Natural killer cell treated with Interleukin-12 subunit alpha and Interleukin-12 subunit beta and Interleukin-15 and Interleukin-18, amount 100 ng/mL, for 72 hours (primary cell): ENCODE measurements at regions not wholly inside any gene's neighbourhood (a gene's known extent, or its start where the extent isn't known, plus 50 kb on each side); places are given as distances from the start of the nearest gene placed in this dataset.
"Not testable (repeated sequence)": the region's sequence is repeated elsewhere in the genome, so short reads cannot be mapped to it uniquely, and the experiment has no call there.

ENCODE experiments used
- ATAC-seq, 2 donors: fragments of 150-1000 bp; cut with Tn5 transposase in 1 of 2; sonication (Bioruptor Pico), chemical (Tn5 transposase) in 1 of 2; 2 replicates each; pipeline ENCODE4 v1.10.0; 2021
- DNase-seq: peaks from one replicate; pipeline ENCODE4 v3.0.0; 2022; ENCODE audit warnings: low spot score
- H3K27ac Mint-ChIP-seq, 2 donors: 1 replicate in 1 of 2; 2 replicates in 1 of 2; pipeline ENCODE4 v1.8.0; 2022; ENCODE audit warnings: mixed read lengths in 2 of 2, mild to moderate bottlenecking in 1 of 2, moderate library complexity in 1 of 2
- H3K27me3 Mint-ChIP-seq, 2 donors: 1 replicate in 1 of 2; 2 replicates in 1 of 2; pipeline ENCODE4 v1.8.0; 2022; ENCODE audit warnings: mixed read lengths in 2 of 2
- H3K36me3 Mint-ChIP-seq: one replicate; pipeline ENCODE4 v1.8.0; 2022; ENCODE audit warnings: mixed read lengths
- H3K4me1 Mint-ChIP-seq, 2 donors: 1 replicate in 1 of 2; 2 replicates in 1 of 2; pipeline ENCODE4 v1.8.0; 2022; ENCODE audit warnings: low read depth in 2 of 2, mixed read lengths in 2 of 2, mild to moderate bottlenecking in 1 of 2
- H3K4me3 Mint-ChIP-seq: one replicate; pipeline ENCODE4 v1.8.0; 2022; ENCODE audit warnings: mixed read lengths
- H3K9me3 Mint-ChIP-seq: 2 replicates; pipeline ENCODE4 v1.8.0; 2022; ENCODE audit warnings: mixed read lengths

DNA sequence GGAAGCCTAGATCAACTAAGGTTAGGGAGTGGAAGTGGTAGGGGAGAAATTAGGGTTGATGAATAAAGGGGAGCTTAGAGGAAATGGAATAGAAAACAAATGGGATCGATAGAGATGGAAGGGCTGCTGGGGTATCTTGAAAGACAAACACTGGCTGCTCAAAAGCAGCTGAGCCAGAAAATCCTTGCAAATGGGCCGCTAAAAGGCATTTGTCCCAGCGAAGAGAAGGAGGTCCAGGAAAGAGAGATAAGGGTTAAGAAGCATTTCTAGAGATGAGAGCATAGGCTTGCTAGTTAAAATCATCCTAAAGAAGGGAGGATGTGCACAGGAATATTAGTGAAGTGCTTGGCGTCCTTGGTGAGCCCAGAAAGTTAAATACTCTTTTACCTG lies 258.0 kb upstream of the CBLB start:
- H3K4me1 Mint-ChIP-seq: peaks cover 5 to 7% of the 10 kb centered on the region in 2 donors
- H3K27ac Mint-ChIP-seq: no peak overlapping the region
- no peaks in the 10 kb centered on the region for H3K9me3 Mint-ChIP-seq
- DNase-seq: no peak
- no peak overlapping the region for H3K4me3 Mint-ChIP-seq
- no peaks in the 10 kb centered on the region for H3K27me3 Mint-ChIP-seq
- no peak for ATAC-seq
- H3K36me3 Mint-ChIP-seq: no peaks in the 10 kb centered on the region

DNA sequence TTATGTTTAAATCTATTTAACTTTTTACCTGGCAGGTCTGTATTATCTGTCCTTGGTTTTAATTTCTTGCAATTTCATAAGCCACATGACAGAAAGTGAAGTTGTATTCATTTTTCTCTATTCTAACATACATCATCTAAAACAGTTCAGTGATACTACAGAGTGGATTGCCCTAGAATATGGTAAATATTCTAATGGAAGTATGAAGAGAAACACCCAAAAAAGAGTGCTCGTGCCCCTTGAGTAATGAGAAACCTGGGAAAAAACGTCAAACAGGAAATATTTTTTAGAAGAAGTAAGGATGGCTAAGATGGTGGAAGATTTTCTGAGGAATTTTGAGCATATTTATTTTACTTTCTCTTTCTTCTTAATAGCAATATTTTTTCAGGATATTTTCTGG lies 261.1 kb upstream of the CBLB start:
- Mint-ChIP-seq H3K9me3 (peaks cover 2% of the 10 kb centered on the region), H3K36me3 (no peaks in the 10 kb centered on the region), H3K27ac (peak overlapping the region; percentile 41 to 76), H3K27me3 (no peaks in the 10 kb centered on the region), H3K4me3 (peak overlapping the region; percentile 1), H3K4me1 (peaks cover 5 to 7% of the 10 kb centered on the region in 2 donors)
- DNase-seq (no peak), ATAC-seq (no peak)

DNA sequence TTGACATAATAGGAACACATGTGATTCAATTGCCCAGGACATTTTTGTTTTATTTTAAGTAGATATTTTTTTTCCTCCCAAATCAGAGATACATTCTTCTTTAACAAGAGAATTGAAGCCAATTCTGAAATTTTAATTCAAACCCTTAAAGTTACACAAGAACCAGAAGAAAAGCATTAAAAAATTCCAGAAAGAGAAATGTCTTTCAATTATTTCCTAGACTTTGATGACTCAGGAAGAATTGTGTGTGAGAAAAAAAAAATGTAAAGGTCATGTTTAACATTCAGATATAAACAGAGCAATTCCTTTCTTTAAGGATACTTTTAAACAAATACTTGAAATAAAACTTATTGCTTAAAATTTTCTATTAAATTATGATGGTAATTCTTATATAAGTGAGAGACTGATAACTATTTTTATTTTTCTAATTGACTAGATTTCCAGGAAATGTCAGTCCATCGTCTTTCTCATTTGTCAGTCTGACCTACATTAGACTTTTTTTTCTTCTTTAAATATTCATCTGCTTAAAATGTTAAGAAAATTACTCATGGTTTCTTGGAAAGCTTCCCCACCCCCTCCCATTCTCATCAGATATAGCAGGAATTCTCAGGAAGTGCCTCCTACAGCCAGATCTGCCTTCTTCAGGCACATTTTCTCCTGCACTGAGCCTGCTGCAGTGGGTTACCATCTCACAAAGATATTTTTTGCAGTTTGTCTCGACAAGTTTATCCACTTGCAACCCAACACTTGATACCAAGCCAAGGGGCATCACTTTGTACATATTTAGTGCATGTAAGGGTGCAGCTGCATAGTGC lies 261.8 kb upstream of the CBLB start:
- peak overlapping the region; percentile 52 for H3K4me3 Mint-ChIP-seq
- H3K4me1 Mint-ChIP-seq: peaks cover 5 to 7% of the 10 kb centered on the region in 2 donors
- H3K9me3 Mint-ChIP-seq: peaks cover 2% of the 10 kb centered on the region
- H3K36me3 Mint-ChIP-seq: no peaks in the 10 kb centered on the region
- no peaks in the 10 kb centered on the region for H3K27me3 Mint-ChIP-seq
- H3K27ac Mint-ChIP-seq: peak overlapping the region; percentile 41 to 76
- ATAC-seq (no peak), DNase-seq (no peak)

- Mint-ChIP-seq H3K36me3 (peaks cover 4% of the 10 kb centered on the region), H3K4me3 (no peak overlapping the region), H3K27ac (no peak overlapping the region), H3K27me3 (no peaks in the 10 kb centered on the region), H3K4me1 (peaks cover 5 to 8% of the 10 kb centered on the region in 2 donors), H3K9me3 (peaks cover 10% of the 10 kb centered on the region)
- peak in 1 of 2 donors; percentile 13 for ATAC-seq
- DNase-seq: no peak
Measured at GRCh38 chr3:106135451-106136160, 266.8 kb upstream of the CBLB start.

- ATAC-seq (no peak), DNase-seq (no peak)
- Mint-ChIP-seq H3K4me1 (peaks cover 0 to 3% of the 10 kb centered on the region in 2 donors), H3K4me3 (no peak overlapping the region), H3K27ac (no peak overlapping the region), H3K36me3 (peaks cover 4% of the 10 kb centered on the region), H3K9me3 (peaks cover 8% of the 10 kb centered on the region), H3K27me3 (no peaks in the 10 kb centered on the region)
Measured at GRCh38 chr3:106139826-106140225, 271.0 kb upstream of the CBLB start.

DNA sequence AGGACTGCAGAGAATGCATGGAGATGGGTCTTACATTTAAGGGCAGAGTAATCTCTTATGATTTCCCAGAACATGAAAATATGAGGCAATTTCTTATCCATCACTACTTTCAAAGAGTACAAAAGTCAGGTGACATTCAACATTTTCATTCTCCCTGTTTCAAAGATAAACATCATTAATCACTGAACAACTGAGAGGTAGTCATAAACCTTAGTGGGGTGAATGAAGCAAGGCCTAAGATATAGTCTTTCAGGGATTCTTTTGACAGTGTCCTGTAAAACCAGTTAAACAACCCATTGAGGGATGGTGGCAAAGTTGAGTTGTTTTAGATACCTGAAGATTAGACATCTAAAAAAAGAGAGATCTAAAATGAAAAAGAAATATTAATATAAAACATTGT lies 271.6 kb upstream of the CBLB start:
- no peak for DNase-seq
- no peak for ATAC-seq
- Mint-ChIP-seq H3K27ac (no peak overlapping the region), H3K4me3 (no peak overlapping the region), H3K27me3 (no peaks in the 10 kb centered on the region), H3K36me3 (peaks cover 4% of the 10 kb centered on the region), H3K4me1 (peaks cover 0 to 3% of the 10 kb centered on the region in 2 donors), H3K9me3 (peaks cover 8% of the 10 kb centered on the region)

DNA sequence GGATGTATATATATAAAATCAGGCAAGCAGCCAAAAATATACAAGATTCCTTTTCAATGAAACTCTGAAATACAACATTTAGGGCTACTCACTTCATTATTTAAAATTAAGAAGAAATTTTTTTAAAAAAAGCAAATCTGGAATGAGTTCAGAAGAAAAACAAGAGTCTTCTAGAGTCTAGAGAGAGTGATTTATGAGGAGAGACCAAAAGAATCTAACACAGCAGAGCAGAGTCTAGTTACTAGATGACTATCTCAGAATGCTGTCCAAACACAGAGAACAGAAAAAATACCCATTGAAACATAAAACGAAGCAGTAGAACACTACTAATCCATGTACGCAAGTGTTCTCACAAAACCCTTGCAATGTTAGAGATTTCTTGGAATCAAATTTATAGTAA lies 275.2 kb upstream of the CBLB start:
- Mint-ChIP-seq H3K9me3 (peaks cover 17% of the 10 kb centered on the region), H3K4me3 (no peak overlapping the region), H3K36me3 (peaks cover 23% of the 10 kb centered on the region), H3K4me1 (no peaks in the 10 kb centered on the region), H3K27ac (no peak overlapping the region), H3K27me3 (no peaks in the 10 kb centered on the region)
- ATAC-seq: no peak
- DNase-seq: no peak

GRCh38 chr3:106148440-106149082 lies 279.7 kb upstream of the CBLB start:
- H3K9me3 Mint-ChIP-seq: peaks cover 17% of the 10 kb centered on the region
- not testable (repeated sequence) for ATAC-seq, H3K4me1 Mint-ChIP-seq, DNase-seq, H3K27ac Mint-ChIP-seq, H3K4me3 Mint-ChIP-seq, H3K27me3 Mint-ChIP-seq
- peaks cover 23% of the 10 kb centered on the region for H3K36me3 Mint-ChIP-seq

DNA sequence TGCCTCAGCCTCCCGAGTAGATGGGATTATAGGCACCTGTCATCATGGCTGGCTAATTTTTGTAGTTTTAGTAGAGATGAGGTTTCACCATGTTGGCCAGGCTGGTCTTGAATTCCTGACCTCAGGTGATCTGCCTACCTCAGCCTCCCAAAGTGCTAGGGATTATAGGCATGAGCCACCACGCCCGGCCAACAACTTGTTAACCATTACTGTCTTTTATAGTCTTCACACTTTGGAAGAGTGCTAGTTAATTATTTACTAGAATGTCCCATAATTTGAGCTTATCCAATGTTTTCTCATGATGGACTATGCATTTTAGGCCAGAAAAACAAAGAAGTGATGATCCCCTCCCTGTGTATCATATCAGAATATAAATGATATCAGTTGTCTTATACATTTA lies 288.6 kb upstream of the CBLB start:
- H3K4me1 Mint-ChIP-seq: no peaks in the 10 kb centered on the region
- peaks cover 1% of the 10 kb centered on the region for H3K36me3 Mint-ChIP-seq
- no peaks in the 10 kb centered on the region for H3K9me3 Mint-ChIP-seq
- no peak overlapping the region for H3K27ac Mint-ChIP-seq
- ATAC-seq (no peak), DNase-seq (no peak)
- H3K4me3 Mint-ChIP-seq: no peak overlapping the region
- H3K27me3 Mint-ChIP-seq: no peaks in the 10 kb centered on the region

DNA sequence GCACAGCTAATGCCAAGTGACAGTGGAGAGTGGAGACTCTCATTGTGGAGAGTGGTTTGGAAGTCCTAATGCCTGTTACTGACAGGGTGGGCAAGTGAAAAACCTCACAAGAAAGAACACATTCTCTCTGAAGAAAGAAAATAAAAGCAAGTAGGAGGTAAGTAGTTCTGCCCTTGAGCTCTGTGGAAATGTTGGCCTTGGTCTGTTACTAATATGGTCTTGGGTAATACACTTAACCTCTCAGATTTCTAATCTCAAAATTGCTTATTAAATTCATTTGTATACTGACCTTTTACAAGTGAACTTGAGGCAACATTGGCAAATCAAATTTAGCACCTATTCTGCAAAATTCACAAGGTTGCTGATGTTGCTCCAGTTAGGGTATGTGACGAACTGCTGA lies 291.6 kb upstream of the CBLB start:
- ATAC-seq (no peak), DNase-seq (no peak)
- Mint-ChIP-seq H3K4me3 (no peak overlapping the region), H3K27ac (no peak overlapping the region), H3K4me1 (no peaks in the 10 kb centered on the region), H3K36me3 (peaks cover 28% of the 10 kb centered on the region), H3K27me3 (peaks cover 0 to 2% of the 10 kb centered on the region in 2 donors), H3K9me3 (peaks cover 3% of the 10 kb centered on the region)

- H3K27me3 Mint-ChIP-seq: peaks cover 0 to 2% of the 10 kb centered on the region in 2 donors
- no peak overlapping the region for H3K27ac Mint-ChIP-seq
- ATAC-seq: no peak
- DNase-seq: no peak
- no peak overlapping the region for H3K4me3 Mint-ChIP-seq
- H3K9me3 Mint-ChIP-seq: peaks cover 3% of the 10 kb centered on the region
- no peaks in the 10 kb centered on the region for H3K4me1 Mint-ChIP-seq
- peaks cover 28% of the 10 kb centered on the region for H3K36me3 Mint-ChIP-seq
Measured at GRCh38 chr3:106161246-106161645, 292.4 kb upstream of the CBLB start.

GRCh38 chr3:106167728-106168127 lies 298.9 kb upstream of the CBLB start:
- DNase-seq (no peak), ATAC-seq (no peak)
- H3K27ac Mint-ChIP-seq: no peak overlapping the region
- peaks cover 14 to 20% of the 10 kb centered on the region in 2 donors for H3K4me1 Mint-ChIP-seq
- H3K36me3 Mint-ChIP-seq: peaks cover 23% of the 10 kb centered on the region
- no peak overlapping the region for H3K4me3 Mint-ChIP-seq
- peaks cover 0 to 2% of the 10 kb centered on the region in 2 donors for H3K27me3 Mint-ChIP-seq
- peaks cover 3% of the 10 kb centered on the region for H3K9me3 Mint-ChIP-seq

GRCh38 chr3:106168962-106169750 lies 300.3 kb upstream of the CBLB start:
- Mint-ChIP-seq H3K4me1 (peaks cover 17 to 27% of the 10 kb centered on the region in 2 donors), H3K4me3 (no peak overlapping the region), H3K27me3 (peaks cover 0 to under 1% of the 10 kb centered on the region in 2 donors), H3K27ac (no peak overlapping the region), H3K36me3 (peaks cover 11% of the 10 kb centered on the region), H3K9me3 (peaks cover 1% of the 10 kb centered on the region)
- no peak for DNase-seq
- no peak for ATAC-seq
